Activated effector memory CD4-positive, alpha-beta T cell treated with Interleukin-2 at 50 U/mL for 16 hours (primary cell): ENCODE measurements at regions not wholly inside any gene's neighbourhood (a gene's known extent, or its start where the extent isn't known, plus 50 kb on each side); places are given as distances from the start of the nearest gene placed in this dataset.
"Not testable (repeated sequence)": the region's sequence is repeated elsewhere in the genome, so short reads cannot be mapped to it uniquely, and the experiment has no call there.

Experiments used
- DNase-seq: peaks from one replicate; pipeline ENCODE4 v3.0.0-alpha.2; 2020

DNA sequence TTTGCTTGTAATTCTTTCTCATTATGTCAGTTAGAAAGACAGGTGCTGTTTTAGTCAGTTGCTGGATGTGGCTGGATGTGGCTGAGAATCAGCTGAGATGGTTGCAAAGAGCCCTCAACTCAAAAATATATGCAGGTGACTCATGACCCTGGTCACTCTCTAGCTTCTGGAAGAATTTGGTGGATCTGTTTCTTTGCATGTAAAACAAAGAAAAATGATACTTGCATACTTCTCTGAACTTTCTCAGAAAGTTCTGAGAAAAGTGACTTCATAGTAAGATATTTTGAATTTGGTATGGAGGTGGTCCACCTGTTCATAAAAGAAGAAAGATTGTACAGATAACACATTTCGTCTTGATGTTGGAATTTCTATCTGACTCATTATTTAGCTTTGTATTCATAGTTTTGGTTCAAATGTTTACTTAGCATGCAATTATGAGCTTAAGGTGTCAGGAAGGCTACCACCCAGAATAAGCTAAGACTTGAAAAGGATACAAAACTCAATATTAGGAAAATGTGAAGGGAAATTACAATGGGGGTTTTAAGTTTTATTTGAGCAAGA, 163.2 kb upstream of the OLIG3 start:
- no peak for DNase-seq

GRCh38 chr6:137658287-137658686, 164.1 kb upstream of the OLIG3 start:
- no peak for DNase-seq

DNA sequence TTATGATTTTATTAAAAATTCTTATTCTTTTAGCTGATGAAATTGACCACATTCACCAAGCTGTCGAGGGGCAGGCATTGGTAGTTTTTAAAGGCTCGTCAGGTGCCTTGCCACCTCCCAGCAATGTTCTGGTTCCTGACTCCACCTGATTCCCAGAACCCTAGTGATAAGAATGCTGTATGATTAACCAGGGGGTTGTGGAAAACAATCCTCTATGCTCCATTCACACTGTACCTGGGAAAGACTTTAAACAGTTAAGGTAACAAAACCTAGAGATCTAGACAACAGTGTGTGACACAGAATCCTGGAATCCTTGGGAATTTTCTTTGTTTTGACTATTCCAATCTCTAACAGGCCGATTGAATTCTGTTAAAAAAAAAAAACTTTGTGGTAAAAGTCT, 165.7 kb upstream of the OLIG3 start:
- DNase-seq = no peak

DNA sequence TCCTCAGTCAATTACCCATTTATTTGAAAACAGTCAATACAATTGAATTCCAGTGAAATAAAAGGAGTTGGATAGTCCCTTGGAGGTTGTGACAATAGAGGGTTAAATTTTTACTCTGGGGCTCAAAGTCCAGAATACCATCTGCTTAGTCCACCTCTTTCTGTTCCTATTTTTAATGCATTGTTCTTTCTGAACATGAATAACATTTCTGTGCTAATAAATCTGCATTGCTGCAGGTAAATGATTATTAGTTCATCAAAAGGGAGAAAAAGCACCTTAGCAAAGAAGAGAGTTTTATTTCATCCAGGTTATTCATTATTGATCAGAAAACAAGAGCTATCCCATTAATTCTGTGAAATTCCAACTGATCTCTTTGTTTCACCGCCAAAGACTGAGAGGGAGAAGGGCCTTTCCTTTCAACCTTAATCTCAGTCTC, 166.1 kb upstream of the OLIG3 start:
- no peak for DNase-seq

- no peak for DNase-seq
These were observed 167.4 kb upstream of the OLIG3 start for GRCh38 chr6:137661601-137662000.

DNA sequence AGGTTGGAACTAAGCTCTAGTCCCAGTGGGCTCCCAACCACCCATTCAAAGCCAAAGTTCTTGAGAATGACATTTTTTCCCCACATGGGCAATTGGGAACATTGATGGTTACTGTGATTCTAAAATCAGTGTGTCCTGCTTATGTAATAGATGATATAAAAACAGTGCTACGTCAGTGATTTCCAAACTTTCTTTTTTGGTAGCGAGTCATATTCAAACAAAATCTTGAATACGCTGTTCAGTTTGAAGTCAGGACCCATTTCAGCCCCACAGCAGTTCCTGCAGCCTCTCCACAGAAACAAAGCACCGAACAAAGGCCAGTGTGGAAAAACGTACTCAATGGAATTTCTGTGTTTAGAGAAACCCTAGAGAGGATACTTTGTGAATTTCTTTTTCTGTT, 170.0 kb upstream of the OLIG3 start:
- DNase-seq = no peak

DNA sequence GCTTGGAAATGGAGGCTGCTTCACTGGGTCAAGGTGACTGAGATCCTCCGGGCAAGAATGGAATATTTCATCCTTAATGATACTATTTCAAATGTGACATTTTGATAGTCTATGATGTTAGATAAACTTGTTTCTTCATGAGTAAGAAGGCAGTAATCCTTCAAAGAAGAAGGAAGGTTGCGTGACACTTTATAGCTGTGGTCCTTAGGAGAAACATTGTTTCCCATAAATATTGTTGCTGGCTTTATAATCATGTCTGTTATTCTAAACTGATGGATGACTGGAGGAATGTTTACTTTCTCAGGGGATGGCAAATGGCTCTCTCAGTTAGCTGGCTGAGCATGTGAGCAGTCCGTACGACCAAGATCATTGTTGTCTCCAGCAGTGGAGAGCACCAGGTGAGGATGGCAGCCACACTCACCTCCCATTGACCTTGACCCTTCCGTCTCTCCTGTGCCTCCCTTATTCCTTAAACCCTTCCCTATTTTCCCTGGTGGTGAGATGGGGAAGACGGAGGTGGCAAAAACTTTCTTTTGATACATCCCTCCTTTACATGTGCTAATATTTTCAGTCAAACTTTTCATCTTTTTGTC, 171.2 kb upstream of the OLIG3 start:
- no peak for DNase-seq

DNA sequence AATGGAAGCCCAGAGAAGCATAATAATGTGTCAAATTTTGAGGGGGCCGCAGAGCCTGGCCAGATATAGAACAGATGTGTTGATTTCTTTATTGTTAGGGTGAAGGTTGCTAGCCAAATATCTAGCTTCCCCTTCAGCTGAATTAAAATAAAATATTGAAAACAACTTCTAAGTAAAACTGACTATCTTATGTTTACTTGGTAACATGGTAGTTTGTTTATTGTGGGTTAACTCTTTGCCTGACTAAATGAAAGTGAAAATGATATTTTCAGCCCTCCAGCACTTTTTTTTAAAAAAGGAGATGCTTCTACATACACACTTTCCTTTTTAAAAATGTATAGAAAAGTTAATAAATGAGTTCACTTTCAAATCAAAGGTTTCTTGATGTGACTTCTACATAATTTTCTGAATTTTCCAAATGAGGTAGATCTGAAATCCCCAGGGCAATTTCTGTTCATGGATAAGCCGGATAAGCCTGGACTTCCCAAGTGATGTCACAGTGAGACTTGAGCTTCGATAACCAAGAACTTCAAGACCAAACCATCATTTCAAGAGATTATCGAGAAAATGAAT, 172.1 kb upstream of the OLIG3 start:
- DNase-seq = no peak

- DNase-seq = no peak
These were observed 179.4 kb upstream of the OLIG3 start for GRCh38 chr6:137673603-137674002.

DNA sequence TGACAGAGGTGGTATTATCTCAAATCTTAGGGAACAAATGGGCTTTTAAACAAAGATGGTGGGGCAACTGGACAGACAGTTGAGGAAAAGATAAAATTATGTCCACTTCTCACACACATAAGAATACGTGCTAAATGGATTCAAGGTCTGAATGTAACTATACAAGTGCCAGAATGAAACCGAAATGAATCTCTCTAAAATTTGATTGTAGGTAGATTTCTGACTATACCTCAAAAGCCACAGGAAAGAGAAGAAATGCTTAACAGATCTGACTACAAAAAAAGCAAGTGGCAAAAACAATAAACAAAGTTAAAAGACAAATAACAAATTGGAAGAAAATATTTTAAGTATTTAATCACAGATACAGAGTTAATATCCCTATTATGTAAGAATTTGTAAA, 182.7 kb upstream of the OLIG3 start:
- DNase-seq = no peak

DNA sequence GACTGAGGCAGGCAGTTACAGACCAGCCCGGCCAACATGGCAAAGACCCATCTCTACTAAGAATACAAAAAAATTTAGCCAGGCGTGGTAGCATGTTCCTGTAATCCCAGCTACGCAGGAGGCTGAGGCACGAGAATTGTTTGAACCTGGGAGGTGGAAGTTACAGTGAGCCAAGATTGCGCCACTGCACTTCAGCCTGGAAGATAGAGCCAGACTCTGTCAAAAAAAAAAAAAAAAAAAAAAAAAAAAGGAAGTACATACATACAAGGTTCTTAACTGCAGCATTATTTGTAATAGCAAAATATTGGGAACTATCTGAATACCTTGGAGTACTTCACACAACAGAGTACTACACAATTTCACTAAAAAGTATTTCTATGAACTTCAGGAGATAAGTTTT, 183.5 kb upstream of the OLIG3 start:
- no peak for DNase-seq

DNA sequence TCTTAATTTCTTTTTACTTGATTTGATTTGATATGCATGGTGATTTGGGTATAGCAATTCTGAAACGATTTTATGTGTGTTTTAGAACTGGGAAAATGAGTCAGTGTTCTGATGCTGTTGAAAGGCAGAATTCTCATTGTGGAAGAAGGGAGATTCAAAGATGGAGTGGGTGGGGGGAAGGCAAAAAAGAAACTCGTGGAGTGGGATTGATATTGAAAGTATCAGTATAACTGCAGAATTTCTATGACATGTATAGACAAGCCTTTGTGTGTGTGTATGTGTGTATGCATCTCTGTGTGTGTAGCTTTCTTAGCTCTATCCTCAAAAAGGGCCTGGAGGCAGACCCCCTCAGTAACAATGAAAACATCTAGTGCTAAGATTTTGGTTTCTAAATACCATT, 184.3 kb upstream of the OLIG3 start:
- no peak for DNase-seq

GRCh38 chr6:137680705-137681346, 186.2 kb upstream of the TNFAIP3 start:
- no peak for DNase-seq

- DNase-seq = no peak
These were observed 185.5 kb upstream of the TNFAIP3 start for GRCh38 chr6:137681445-137682009.

DNA sequence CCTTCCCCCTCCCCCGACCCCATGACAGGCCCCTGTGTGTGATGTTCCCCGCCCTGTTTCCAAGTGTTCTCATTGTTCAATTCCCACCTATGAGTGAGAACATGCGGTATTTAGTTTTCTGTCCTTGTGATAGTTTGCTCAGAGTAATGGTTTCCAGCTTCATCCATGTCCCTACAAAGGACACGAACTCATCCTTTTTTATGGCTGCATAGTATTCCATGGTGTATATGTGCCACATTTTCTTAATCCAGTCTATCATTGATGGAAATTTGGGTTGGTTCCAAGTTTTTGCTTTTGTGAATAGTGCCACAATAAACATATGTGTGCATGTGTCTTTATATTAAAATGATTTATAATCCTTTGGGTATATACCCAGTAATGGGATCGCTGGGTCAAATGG, 184.4 kb upstream of the TNFAIP3 start:
- DNase-seq = not testable (repeated sequence)

DNA sequence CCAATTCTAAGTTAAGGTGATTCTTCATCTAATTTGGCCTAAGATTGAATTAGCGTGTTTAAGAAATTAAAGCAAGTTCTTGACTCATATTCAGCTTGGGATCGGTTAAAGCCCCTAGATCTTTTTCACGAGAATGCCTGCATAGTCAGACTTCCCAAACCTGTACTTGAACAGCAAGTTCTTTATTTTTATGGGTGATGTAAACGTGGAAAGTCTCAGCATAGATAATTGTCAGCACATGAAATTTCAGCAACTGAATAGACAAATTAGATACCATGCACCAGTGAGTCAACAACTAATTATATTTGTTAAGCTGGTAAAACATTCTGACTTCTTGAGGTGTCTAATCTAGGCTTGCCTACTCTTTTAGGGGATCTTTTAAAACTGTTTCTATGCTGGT, 183.1 kb upstream of the TNFAIP3 start:
- no peak for DNase-seq

DNA sequence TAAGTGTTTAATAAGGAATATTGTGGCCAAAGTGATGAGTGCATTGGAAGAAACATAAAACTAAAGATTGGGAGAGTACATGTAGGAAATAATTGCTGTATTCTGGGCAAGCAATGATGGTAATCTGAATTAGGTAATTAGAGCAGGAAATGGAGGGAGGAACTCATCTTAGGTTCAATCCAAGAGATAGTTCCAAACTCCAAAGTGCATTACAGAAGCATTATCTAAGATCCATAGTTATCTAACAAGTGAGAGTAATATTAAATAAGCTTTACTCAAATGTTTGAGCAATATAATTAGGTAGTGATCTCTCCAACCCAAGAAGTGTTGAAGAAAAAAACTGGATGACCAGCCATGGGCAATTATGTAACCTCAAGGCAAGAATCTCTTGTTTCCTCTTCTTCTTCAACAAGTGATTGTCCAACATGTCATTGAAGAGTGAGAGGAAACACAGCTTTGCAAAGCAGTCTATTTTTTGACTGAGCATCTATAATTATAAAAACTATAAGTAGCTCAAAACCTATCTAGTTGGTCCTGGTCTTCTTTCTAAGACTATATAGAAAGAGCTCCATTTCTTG, 181.2 kb upstream of the TNFAIP3 start:
- no peak for DNase-seq

GRCh38 chr6:137687818-137688217, 179.2 kb upstream of the TNFAIP3 start:
- DNase-seq = no peak

DNA sequence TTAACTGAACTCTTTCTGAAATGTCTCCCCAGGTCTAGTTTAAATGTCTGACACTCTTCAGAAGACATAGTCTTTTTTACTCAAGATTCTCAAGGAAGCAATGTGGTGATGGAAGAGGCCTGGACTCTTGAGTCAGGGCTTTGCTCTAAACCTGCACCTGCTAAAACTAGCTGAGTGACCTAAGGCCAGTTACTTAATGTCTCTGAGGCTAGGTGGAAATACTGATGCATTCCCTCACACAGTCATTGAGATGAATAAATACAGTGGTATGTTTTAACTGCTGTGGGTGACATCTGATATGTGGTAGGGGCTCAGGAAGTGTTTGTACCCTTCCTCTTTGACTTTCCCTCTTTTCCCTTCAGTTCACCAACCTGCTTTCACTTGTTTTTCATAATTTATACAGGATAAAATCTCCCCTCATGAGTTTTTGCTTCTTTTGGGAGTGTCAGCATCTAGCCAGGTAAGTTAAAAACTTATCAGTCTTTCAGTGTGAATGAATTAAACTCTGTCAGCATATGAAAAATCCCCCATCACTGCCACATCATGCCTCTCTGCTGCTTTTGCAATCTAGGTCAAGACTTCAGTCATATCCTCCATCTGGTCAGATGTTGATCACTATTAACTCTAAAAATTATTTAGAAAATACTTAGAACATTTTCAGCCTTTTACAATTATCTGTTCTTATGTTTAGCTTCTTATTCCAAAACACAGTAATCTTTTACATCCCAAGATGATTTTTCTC, 178.7 kb upstream of the TNFAIP3 start:
- no peak for DNase-seq

DNA sequence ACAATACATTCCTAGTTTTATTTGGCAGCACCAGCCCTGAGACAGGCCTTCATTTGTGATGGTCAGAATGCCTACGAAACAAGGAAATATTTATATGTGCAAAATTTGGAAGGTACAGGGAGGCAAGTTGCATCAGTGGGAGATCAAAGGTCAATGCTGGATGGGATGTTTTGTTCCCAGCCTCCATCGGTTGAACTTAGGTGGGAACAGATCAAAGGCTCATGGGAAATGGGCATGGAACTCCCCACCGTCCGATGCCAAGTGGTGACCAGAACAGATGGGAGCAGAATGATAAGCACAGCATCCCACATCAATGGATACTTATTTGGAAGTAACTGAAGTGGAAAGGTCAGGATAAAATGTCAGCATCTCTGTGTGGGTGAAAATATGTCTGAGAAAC, 177.7 kb upstream of the TNFAIP3 start:
- no peak for DNase-seq

GRCh38 chr6:137690034-137690433, 177.0 kb upstream of the TNFAIP3 start:
- DNase-seq = no peak

DNA sequence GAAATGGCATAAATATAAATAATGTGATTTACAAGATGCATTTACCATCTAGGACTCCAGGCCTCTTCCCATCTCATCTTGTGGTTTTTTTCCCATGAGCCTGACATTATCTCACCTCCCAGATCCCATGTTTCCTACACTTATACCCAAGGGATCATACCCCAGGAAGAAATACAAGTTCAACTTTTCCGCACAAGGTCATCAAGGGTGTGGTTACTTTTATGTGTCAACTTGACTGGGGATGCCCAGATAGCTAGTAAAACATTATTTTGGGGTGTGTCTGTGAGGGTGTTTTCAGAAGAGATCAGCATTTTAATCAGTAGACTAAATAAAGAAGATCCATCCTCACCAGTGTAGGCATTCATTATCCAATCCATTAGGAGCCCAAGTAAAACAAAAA, 176.3 kb upstream of the TNFAIP3 start:
- no peak for DNase-seq

DNA sequence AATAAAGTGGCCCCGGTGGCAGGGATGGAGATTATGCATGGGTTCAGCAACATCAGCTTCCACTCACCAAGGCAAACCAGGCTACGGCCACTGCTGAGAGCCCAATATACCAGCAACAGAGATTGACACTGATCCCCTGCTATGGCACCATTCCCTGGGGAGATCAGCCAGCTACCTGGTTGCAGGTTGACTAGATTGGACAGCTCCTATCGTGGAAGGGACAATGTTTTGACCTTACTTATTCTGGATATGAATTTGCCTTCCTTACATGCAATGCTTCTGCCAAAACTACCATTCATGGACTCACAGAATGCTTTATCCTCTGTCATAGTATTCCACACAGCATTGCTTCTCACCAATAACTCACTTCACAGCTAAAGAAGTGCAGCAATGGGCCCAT, 174.8 kb upstream of the TNFAIP3 start:
- DNase-seq = no peak
